Stimulated activated CD4-positive, alpha-beta T cell treated with anti-CD3 and anti-CD28 coated beads, Interleukin-1b, Interleukin-23, amount 100 ng/mL, for 1 hour (primary cell): ENCODE measurements at regions not wholly inside any gene's neighbourhood (a gene's known extent, or its start where the extent isn't known, plus 50 kb on each side); places are given as distances from the start of the nearest gene placed in this dataset.
A peak's percentile ranks its signal among the peaks of the same experiment; 100 is the strongest.

Source experiments
- DNase-seq, 2 donors: peaks; one replicate each; pipeline ENCODE4 v3.0.0-alpha.2; 2020; ENCODE audit warnings: low read depth in 2 of 2

- no peak for DNase-seq
These were observed 1195.0 kb downstream of the SLITRK5 start for GRCh38 chr13:88866195-88866594.

GRCh38 chr13:88883741-88884140 is 1212.6 kb downstream of the SLITRK5 start:
- DNase-seq = no peak

- no peak for DNase-seq
These were observed 1216.0 kb downstream of the SLITRK5 start for GRCh38 chr13:88887045-88887662.

GRCh38 chr13:88895261-88895941 is 1224.2 kb downstream of the SLITRK5 start:
- DNase-seq = no peak

GRCh38 chr13:88896466-88896865 is 1225.3 kb downstream of the SLITRK5 start:
- no peak for DNase-seq

GRCh38 chr13:88908961-88909441 is 1237.8 kb downstream of the SLITRK5 start:
- DNase-seq = no peak

GRCh38 chr13:88919970-88920628 is 1248.9 kb downstream of the SLITRK5 start:
- peak in 1 of 2 donors; percentile 2 for DNase-seq

- DNase-seq = no peak
These were observed 1254.8 kb downstream of the SLITRK5 start for GRCh38 chr13:88925954-88926353.

- DNase-seq = no peak
These were observed 1255.8 kb downstream of the SLITRK5 start for GRCh38 chr13:88926890-88927502.

- DNase-seq = no peak
These were observed 1261.8 kb downstream of the SLITRK5 start for GRCh38 chr13:88932950-88933349.

- no peak for DNase-seq
These were observed 1266.2 kb downstream of the SLITRK5 start for GRCh38 chr13:88937384-88937783.

- DNase-seq = no peak
These were observed 1274.6 kb downstream of the SLITRK5 start for GRCh38 chr13:88945793-88946192.

GRCh38 chr13:88948501-88948900 is 1277.3 kb downstream of the SLITRK5 start:
- DNase-seq = no peak

- no peak for DNase-seq
These were observed 1287.7 kb downstream of the SLITRK5 start for GRCh38 chr13:88958821-88959220.

- DNase-seq = no peak
These were observed 1305.3 kb downstream of the SLITRK5 start for GRCh38 chr13:88976466-88976865.

GRCh38 chr13:88978607-88979006 is 1307.4 kb downstream of the SLITRK5 start:
- no peak for DNase-seq

GRCh38 chr13:88979465-88980175 is 1308.4 kb downstream of the SLITRK5 start:
- DNase-seq = no peak

- DNase-seq = no peak
These were observed 1332.5 kb downstream of the SLITRK5 start for GRCh38 chr13:89003656-89004055.

- no peak for DNase-seq
These were observed 1340.4 kb downstream of the SLITRK5 start for GRCh38 chr13:89011615-89012014.

- DNase-seq = no peak
These were observed 1356.6 kb downstream of the SLITRK5 start for GRCh38 chr13:89027694-89028306.

- no peak for DNase-seq
These were observed 1357.9 kb downstream of the SLITRK5 start for GRCh38 chr13:89029062-89029461.
